Hepatocyte (in vitro differentiated cells): ENCODE measurements at regions not wholly inside any gene's neighbourhood (a gene's known extent, or its start where the extent isn't known, plus 50 kb on each side); places are given as distances from the start of the nearest gene placed in this dataset.

Experiments
- CTCF ChIP-seq: fragments of 200-600 bp; sonication (generic); IDR thresholded peaks from 2 replicates; pipeline ENCODE4 v1.5.1; 2016; ENCODE audit warnings: antibody characterized with exemption, mild to moderate bottlenecking; ENCODE audit not compliant: poor library complexity
- EZH2 ChIP-seq: fragments of 200-600 bp; sonication (generic); IDR thresholded peaks from 2 replicates; pipeline ENCODE4 v1.6.1; 2016; ENCODE audit warnings: antibody characterized with exemption, mild to moderate bottlenecking, borderline replicate concordance
- EZH2phosphoT487 ChIP-seq: fragments of 200-600 bp; sonication (generic); IDR thresholded peaks from one replicate; pipeline ENCODE4 v1.6.1; 2018; ENCODE audit warnings: antibody characterized with exemption, mild to moderate bottlenecking, low read depth, moderate library complexity; ENCODE audit not compliant: unreplicated experiment, severe bottlenecking

GRCh38 chr13:80083081-80083852 is 257.7 kb downstream of the SPRY2 start:
- no peak for TF ChIP-seq CTCF
- no peak for TF ChIP-seq EZH2
- no peak for TF ChIP-seq EZH2phosphoT487
